ENCODE measurements at regions not wholly inside any gene's neighbourhood (a gene's known extent, or its start where the extent isn't known, plus 50 kb on each side); places are given as distances from the start of the nearest gene placed in this dataset.

DNA sequence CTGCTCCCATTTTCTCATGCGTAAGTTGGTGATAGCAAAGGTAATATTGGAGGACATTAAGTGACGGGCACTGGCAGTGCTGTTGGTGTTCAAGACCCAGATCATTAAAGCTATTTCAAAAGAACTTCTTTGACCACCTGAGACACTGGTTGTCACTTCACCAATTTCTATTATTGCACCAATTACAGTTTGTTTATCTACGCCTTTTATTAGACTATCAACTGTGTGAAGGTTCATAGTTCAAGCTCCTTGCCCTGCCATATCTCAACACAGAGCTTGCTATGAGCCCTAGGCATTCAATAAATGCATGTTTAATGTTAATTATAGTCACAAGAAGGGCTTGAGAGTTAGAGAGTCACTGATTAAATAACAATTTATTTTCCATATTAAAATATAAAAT lies 778.7 kb upstream of the HS3ST1 start:
- Histone ChIP-seq H3K27me3 (replicated peaks; ENCODE audit: control insufficient read depth, insufficient read depth, low read length, poor library complexity, severe bottlenecking) (no peaks in the 10 kb centered on the region), H3K9me3 (ENCODE audit: control insufficient read depth, low read length) (no peaks in the 10 kb centered on the region), H3K4me3 (ENCODE audit: insufficient read depth, low read depth, low read length, poor library complexity, severe bottlenecking) (no peak overlapping the region), H3K36me3 (ENCODE audit: control insufficient read depth, insufficient read depth, low read length) (no peaks in the 10 kb centered on the region), H3K27ac (ENCODE audit: insufficient read depth, low read length, poor library complexity, severe bottlenecking) (no peak overlapping the region), H3K4me1 (ENCODE audit: control insufficient read depth, insufficient read depth, low read length, poor library complexity, severe bottlenecking) (no peaks in the 10 kb centered on the region)
- no peak for DNase-seq

- no peak overlapping the region for H3K27ac ChIP-seq (ENCODE audit: insufficient read depth, low read length, poor library complexity, severe bottlenecking)
- H3K4me3 ChIP-seq (ENCODE audit: insufficient read depth, low read depth, low read length, poor library complexity, severe bottlenecking), result no peak overlapping the region
- H3K9me3 ChIP-seq (ENCODE audit: control insufficient read depth, low read length), result no peaks in the 10 kb centered on the region
- H3K36me3 ChIP-seq (ENCODE audit: control insufficient read depth, insufficient read depth, low read length), result no peaks in the 10 kb centered on the region
- no peak for DNase-seq
- no peaks in the 10 kb centered on the region for H3K27me3 ChIP-seq (replicated peaks; ENCODE audit: control insufficient read depth, insufficient read depth, low read length, poor library complexity, severe bottlenecking)
- no peaks in the 10 kb centered on the region for H3K4me1 ChIP-seq (ENCODE audit: control insufficient read depth, insufficient read depth, low read length, poor library complexity, severe bottlenecking)
These were observed 777.4 kb upstream of the HS3ST1 start for GRCh38 chr4:12206091-12206490.

DNA sequence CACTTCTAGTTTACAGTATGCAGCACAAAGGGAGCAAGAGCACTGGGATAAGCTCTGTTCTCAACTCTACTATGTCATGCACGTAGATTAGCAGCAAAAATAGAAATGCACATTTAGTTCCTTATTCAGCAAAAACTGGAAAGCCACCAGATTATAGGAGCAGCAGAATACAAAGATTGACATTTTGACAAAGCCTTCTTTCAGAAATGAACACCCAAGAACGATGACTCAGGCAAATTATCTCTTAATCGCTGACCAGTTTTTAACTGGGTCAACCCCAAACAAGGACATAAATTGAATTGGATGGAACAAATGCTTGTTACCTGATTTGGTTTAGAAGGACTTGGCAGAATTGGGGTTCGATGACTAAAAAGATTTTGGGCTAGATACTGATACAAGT lies 775.3 kb upstream of the HS3ST1 start:
- H3K4me1 ChIP-seq (ENCODE audit: control insufficient read depth, insufficient read depth, low read length, poor library complexity, severe bottlenecking), result no peaks in the 10 kb centered on the region
- no peak overlapping the region for H3K27ac ChIP-seq (ENCODE audit: insufficient read depth, low read length, poor library complexity, severe bottlenecking)
- H3K4me3 ChIP-seq (ENCODE audit: insufficient read depth, low read depth, low read length, poor library complexity, severe bottlenecking), result no peak overlapping the region
- H3K36me3 ChIP-seq (ENCODE audit: control insufficient read depth, insufficient read depth, low read length), result no peaks in the 10 kb centered on the region
- DNase-seq, result no peak
- no peaks in the 10 kb centered on the region for H3K27me3 ChIP-seq (replicated peaks; ENCODE audit: control insufficient read depth, insufficient read depth, low read length, poor library complexity, severe bottlenecking)
- H3K9me3 ChIP-seq (ENCODE audit: control insufficient read depth, low read length), result no peaks in the 10 kb centered on the region

GRCh38 chr4:12200226-12200625 lies 771.5 kb upstream of the HS3ST1 start:
- Histone ChIP-seq H3K4me3 (ENCODE audit: insufficient read depth, low read depth, low read length, poor library complexity, severe bottlenecking) (no peak overlapping the region), H3K27me3 (replicated peaks; ENCODE audit: control insufficient read depth, insufficient read depth, low read length, poor library complexity, severe bottlenecking) (no peaks in the 10 kb centered on the region), H3K36me3 (ENCODE audit: control insufficient read depth, insufficient read depth, low read length) (no peaks in the 10 kb centered on the region), H3K4me1 (ENCODE audit: control insufficient read depth, insufficient read depth, low read length, poor library complexity, severe bottlenecking) (no peaks in the 10 kb centered on the region), H3K27ac (ENCODE audit: insufficient read depth, low read length, poor library complexity, severe bottlenecking) (no peak overlapping the region), H3K9me3 (ENCODE audit: control insufficient read depth, low read length) (no peaks in the 10 kb centered on the region)
- no peak for DNase-seq

GRCh38 chr4:12186526-12186925 lies 757.8 kb upstream of the HS3ST1 start:
- Histone ChIP-seq H3K4me3 (ENCODE audit: insufficient read depth, low read depth, low read length, poor library complexity, severe bottlenecking) (no peak overlapping the region), H3K4me1 (ENCODE audit: control insufficient read depth, insufficient read depth, low read length, poor library complexity, severe bottlenecking) (no peaks in the 10 kb centered on the region), H3K27ac (ENCODE audit: insufficient read depth, low read length, poor library complexity, severe bottlenecking) (no peak overlapping the region), H3K9me3 (ENCODE audit: control insufficient read depth, low read length) (no peaks in the 10 kb centered on the region), H3K36me3 (ENCODE audit: control insufficient read depth, insufficient read depth, low read length) (no peaks in the 10 kb centered on the region), H3K27me3 (replicated peaks; ENCODE audit: control insufficient read depth, insufficient read depth, low read length, poor library complexity, severe bottlenecking) (no peaks in the 10 kb centered on the region)
- DNase-seq, result no peak

- no peak for DNase-seq
- Histone ChIP-seq H3K27me3 (replicated peaks; ENCODE audit: control insufficient read depth, insufficient read depth, low read length, poor library complexity, severe bottlenecking) (no peaks in the 10 kb centered on the region), H3K36me3 (ENCODE audit: control insufficient read depth, insufficient read depth, low read length) (no peaks in the 10 kb centered on the region), H3K4me3 (ENCODE audit: insufficient read depth, low read depth, low read length, poor library complexity, severe bottlenecking) (no peak overlapping the region), H3K4me1 (ENCODE audit: control insufficient read depth, insufficient read depth, low read length, poor library complexity, severe bottlenecking) (no peaks in the 10 kb centered on the region), H3K9me3 (ENCODE audit: control insufficient read depth, low read length) (no peaks in the 10 kb centered on the region), H3K27ac (ENCODE audit: insufficient read depth, low read length, poor library complexity, severe bottlenecking) (no peak overlapping the region)
These were observed 750.2 kb upstream of the HS3ST1 start for GRCh38 chr4:12178614-12179610.

- DNase-seq, result no peak
- H3K27me3 ChIP-seq (replicated peaks; ENCODE audit: control insufficient read depth, insufficient read depth, low read length, poor library complexity, severe bottlenecking), result no peaks in the 10 kb centered on the region
- no peaks in the 10 kb centered on the region for H3K9me3 ChIP-seq (ENCODE audit: control insufficient read depth, low read length)
- H3K4me1 ChIP-seq (ENCODE audit: control insufficient read depth, insufficient read depth, low read length, poor library complexity, severe bottlenecking), result no peaks in the 10 kb centered on the region
- no peak overlapping the region for H3K27ac ChIP-seq (ENCODE audit: insufficient read depth, low read length, poor library complexity, severe bottlenecking)
- no peak overlapping the region for H3K4me3 ChIP-seq (ENCODE audit: insufficient read depth, low read depth, low read length, poor library complexity, severe bottlenecking)
- H3K36me3 ChIP-seq (ENCODE audit: control insufficient read depth, insufficient read depth, low read length), result no peaks in the 10 kb centered on the region
These were observed 748.7 kb upstream of the HS3ST1 start for GRCh38 chr4:12177416-12177815.

- H3K27ac ChIP-seq (ENCODE audit: insufficient read depth, low read length, poor library complexity, severe bottlenecking), result no peak overlapping the region
These were observed 744.8 kb upstream of the HS3ST1 start for GRCh38 chr4:12173496-12173895.

GRCh38 chr4:12172198-12172973 lies 743.7 kb upstream of the HS3ST1 start:
- Histone ChIP-seq H3K36me3 (ENCODE audit: control insufficient read depth, insufficient read depth, low read length) (no peaks in the 10 kb centered on the region), H3K27ac (ENCODE audit: insufficient read depth, low read length, poor library complexity, severe bottlenecking) (no peak overlapping the region), H3K27me3 (replicated peaks; ENCODE audit: control insufficient read depth, insufficient read depth, low read length, poor library complexity, severe bottlenecking) (no peaks in the 10 kb centered on the region), H3K4me3 (ENCODE audit: insufficient read depth, low read depth, low read length, poor library complexity, severe bottlenecking) (no peak overlapping the region), H3K4me1 (ENCODE audit: control insufficient read depth, insufficient read depth, low read length, poor library complexity, severe bottlenecking) (no peaks in the 10 kb centered on the region), H3K9me3 (ENCODE audit: control insufficient read depth, low read length) (no peaks in the 10 kb centered on the region)
- DNase-seq, result no peak

More at GRCh38 chr4:12173496-12173895, 744.8 kb upstream of the HS3ST1 start:
- Histone ChIP-seq H3K27me3 (replicated peaks; ENCODE audit: control insufficient read depth, insufficient read depth, low read length, poor library complexity, severe bottlenecking) (no peaks in the 10 kb centered on the region), H3K36me3 (ENCODE audit: control insufficient read depth, insufficient read depth, low read length) (no peaks in the 10 kb centered on the region), H3K4me3 (ENCODE audit: insufficient read depth, low read depth, low read length, poor library complexity, severe bottlenecking) (no peak overlapping the region), H3K4me1 (ENCODE audit: control insufficient read depth, insufficient read depth, low read length, poor library complexity, severe bottlenecking) (no peaks in the 10 kb centered on the region), H3K9me3 (ENCODE audit: control insufficient read depth, low read length) (no peaks in the 10 kb centered on the region)
- DNase-seq, result no peak

GRCh38 chr4:12170308-12170707 lies 741.6 kb upstream of the HS3ST1 start:
- no peaks in the 10 kb centered on the region for H3K4me1 ChIP-seq (ENCODE audit: control insufficient read depth, insufficient read depth, low read length, poor library complexity, severe bottlenecking)
- no peaks in the 10 kb centered on the region for H3K36me3 ChIP-seq (ENCODE audit: control insufficient read depth, insufficient read depth, low read length)
- H3K27ac ChIP-seq (ENCODE audit: insufficient read depth, low read length, poor library complexity, severe bottlenecking), result no peak overlapping the region
- no peaks in the 10 kb centered on the region for H3K27me3 ChIP-seq (replicated peaks; ENCODE audit: control insufficient read depth, insufficient read depth, low read length, poor library complexity, severe bottlenecking)
- no peak for DNase-seq
- no peaks in the 10 kb centered on the region for H3K9me3 ChIP-seq (ENCODE audit: control insufficient read depth, low read length)
- no peak overlapping the region for H3K4me3 ChIP-seq (ENCODE audit: insufficient read depth, low read depth, low read length, poor library complexity, severe bottlenecking)

Measured in effector memory CD4-positive, alpha-beta T cell (primary cell).